Prostate gland (tissue), 2 donors: ENCODE measurements at regions not wholly inside any gene's neighbourhood (a gene's known extent, or its start where the extent isn't known, plus 50 kb on each side); places are given as distances from the start of the nearest gene placed in this dataset.

Experiments used
- POLR2A ChIP-seq: fragments of 450-650 bp; IDR thresholded peaks from one replicate; pipeline ENCODE4 v1.6.1; 2016; ENCODE audit warnings: antibody characterized with exemption, mild to moderate bottlenecking
- POLR2AphosphoS5 ChIP-seq: sonication (generic); formaldehyde crosslinking; IDR thresholded peaks from one replicate; pipeline ENCODE4 v1.6.1; 2017; ENCODE audit warnings: antibody characterized with exemption
- TF ChIP-seq, protein P1 (sequence below), 4 experiments: fragments of 200-600 bp in 2 of 4; fragments of 450-650 bp in 2 of 4; sonication (generic) in 2 of 4; IDR thresholded peaks; 1 replicate in 3 of 4; 2 replicates in 1 of 4; pipeline ENCODE4 v1.5.1; 2016 to 2019; ENCODE audit warnings: antibody characterized with exemption in 4 of 4, mild to moderate bottlenecking in 2 of 4, moderate library complexity in 2 of 4

DNA sequence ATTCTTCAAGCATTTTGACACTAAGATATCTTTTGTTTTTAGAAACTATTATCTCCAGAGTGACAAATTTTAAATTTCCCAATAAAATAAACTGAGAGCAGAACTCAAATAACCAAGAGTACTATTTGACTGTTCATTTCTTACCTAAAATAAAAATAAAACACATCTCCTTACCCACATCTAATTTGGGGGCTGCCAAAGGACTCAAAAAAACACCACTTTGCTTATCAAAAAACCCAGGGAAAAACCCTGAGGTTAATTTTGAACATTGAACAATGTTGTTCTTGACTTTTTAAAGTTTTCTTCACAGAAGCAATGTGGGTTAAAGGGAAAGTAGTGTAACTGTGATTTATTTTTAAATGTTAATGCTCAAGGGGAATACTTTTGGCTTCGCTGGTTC lies 243.0 kb upstream of the HHIP start:
- TF ChIP-seq POLR2A (no peak), POLR2AphosphoS5 (no peak)
- TF ChIP-seq, protein P1, sequence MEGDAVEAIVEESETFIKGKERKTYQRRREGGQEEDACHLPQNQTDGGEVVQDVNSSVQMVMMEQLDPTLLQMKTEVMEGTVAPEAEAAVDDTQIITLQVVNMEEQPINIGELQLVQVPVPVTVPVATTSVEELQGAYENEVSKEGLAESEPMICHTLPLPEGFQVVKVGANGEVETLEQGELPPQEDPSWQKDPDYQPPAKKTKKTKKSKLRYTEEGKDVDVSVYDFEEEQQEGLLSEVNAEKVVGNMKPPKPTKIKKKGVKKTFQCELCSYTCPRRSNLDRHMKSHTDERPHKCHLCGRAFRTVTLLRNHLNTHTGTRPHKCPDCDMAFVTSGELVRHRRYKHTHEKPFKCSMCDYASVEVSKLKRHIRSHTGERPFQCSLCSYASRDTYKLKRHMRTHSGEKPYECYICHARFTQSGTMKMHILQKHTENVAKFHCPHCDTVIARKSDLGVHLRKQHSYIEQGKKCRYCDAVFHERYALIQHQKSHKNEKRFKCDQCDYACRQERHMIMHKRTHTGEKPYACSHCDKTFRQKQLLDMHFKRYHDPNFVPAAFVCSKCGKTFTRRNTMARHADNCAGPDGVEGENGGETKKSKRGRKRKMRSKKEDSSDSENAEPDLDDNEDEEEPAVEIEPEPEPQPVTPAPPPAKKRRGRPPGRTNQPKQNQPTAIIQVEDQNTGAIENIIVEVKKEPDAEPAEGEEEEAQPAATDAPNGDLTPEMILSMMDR (IDR thresholded peaks at IDR 0.05): no peak
